Liver (tissue), 3 donors: ENCODE measurements at regions not wholly inside any gene's neighbourhood (a gene's known extent, or its start where the extent isn't known, plus 50 kb on each side); places are given as distances from the start of the nearest gene placed in this dataset.

Experiments
- EGR1 ChIP-seq, 2 donors: IDR thresholded peaks; 2 replicates each; pipeline ENCODE4 v1.6.1; 2016 to 2018; ENCODE audit warnings: antibody characterized with exemption in 2 of 2, low read depth in 2 of 2
- GABPA ChIP-seq, 2 donors: IDR thresholded peaks in 1 of 2; conservative IDR thresholded peaks in 1 of 2; 2 replicates each; pipeline ENCODE4 v1.6.1; 2016; ENCODE audit warnings: antibody characterized with exemption in 2 of 2, mild to moderate bottlenecking in 1 of 2, moderate library complexity in 1 of 2
- HNF4G ChIP-seq: IDR thresholded peaks from 2 replicates; pipeline ENCODE4 v1.6.1; 2016; ENCODE audit warnings: antibody characterized with exemption
- JUND ChIP-seq, 2 donors: IDR thresholded peaks; 2 replicates each; pipeline ENCODE4 v1.6.1; 2016; ENCODE audit warnings: antibody characterized with exemption in 2 of 2
- RAD21 ChIP-seq, 2 donors: IDR thresholded peaks; 2 replicates each; pipeline ENCODE4 v1.6.1; 2016; ENCODE audit warnings: antibody characterized with exemption in 2 of 2, mild to moderate bottlenecking in 2 of 2
- RXRA ChIP-seq, 2 donors: IDR thresholded peaks; 2 replicates each; pipeline ENCODE4 v1.6.1; 2017 to 2018; ENCODE audit warnings: antibody characterized with exemption in 2 of 2, mild to moderate bottlenecking in 1 of 2
- SP1 ChIP-seq: IDR thresholded peaks from 2 replicates; pipeline ENCODE4 v1.6.1; 2018; ENCODE audit warnings: antibody characterized with exemption, mild to moderate bottlenecking
- TF ChIP-seq, protein P1 (sequence below): fragments of 150-350 bp; IDR thresholded peaks from 2 replicates; pipeline ENCODE4 v1.5.1; 2017; ENCODE audit warnings: improper control_type of control experiment, low read depth, low read length; ENCODE audit not compliant: missing input control
- TF ChIP-seq, protein P2 (sequence below): IDR thresholded peaks from 2 replicates; pipeline ENCODE4 v1.6.1; 2016; ENCODE audit warnings: antibody characterized with exemption, mild to moderate bottlenecking
- donor health status: healthy.
- donor health status: healthy.

DNA sequence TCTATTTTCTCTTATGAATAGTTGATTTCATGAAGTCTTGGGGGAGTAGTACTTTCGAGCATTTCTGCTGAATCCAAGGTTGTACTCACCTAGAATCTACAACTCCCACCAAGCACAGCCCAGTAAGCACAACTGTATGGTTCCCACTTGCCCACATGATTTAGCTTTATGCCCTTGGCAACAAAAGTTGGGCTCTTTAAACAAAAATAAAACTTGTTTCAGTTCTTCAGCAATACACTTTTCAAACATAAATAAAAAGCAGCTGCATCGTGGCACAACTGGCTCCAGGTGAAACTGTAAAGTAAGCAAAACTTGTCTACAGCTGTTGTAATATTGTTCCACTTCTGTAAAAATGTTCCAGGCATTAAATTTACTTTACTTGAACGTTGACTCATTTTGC, 99.8 kb upstream of the FSIP2 start:
- TF ChIP-seq, protein P1, sequence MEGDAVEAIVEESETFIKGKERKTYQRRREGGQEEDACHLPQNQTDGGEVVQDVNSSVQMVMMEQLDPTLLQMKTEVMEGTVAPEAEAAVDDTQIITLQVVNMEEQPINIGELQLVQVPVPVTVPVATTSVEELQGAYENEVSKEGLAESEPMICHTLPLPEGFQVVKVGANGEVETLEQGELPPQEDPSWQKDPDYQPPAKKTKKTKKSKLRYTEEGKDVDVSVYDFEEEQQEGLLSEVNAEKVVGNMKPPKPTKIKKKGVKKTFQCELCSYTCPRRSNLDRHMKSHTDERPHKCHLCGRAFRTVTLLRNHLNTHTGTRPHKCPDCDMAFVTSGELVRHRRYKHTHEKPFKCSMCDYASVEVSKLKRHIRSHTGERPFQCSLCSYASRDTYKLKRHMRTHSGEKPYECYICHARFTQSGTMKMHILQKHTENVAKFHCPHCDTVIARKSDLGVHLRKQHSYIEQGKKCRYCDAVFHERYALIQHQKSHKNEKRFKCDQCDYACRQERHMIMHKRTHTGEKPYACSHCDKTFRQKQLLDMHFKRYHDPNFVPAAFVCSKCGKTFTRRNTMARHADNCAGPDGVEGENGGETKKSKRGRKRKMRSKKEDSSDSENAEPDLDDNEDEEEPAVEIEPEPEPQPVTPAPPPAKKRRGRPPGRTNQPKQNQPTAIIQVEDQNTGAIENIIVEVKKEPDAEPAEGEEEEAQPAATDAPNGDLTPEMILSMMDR: no peak
- TF ChIP-seq SP1 (no peak), RAD21 (IDR thresholded peaks at IDR 0.05) (no peak), EGR1 (IDR thresholded peaks at IDR 0.05; ENCODE audit: low read depth in 2 of 2) (no peak), JUND (IDR thresholded peaks at IDR 0.05) (no peak), GABPA (IDR thresholded peaks at IDR 0.05 in 1 of 2, conservative IDR thresholded peaks at IDR 0.05 in 1 of 2) (no peak), HNF4G (no peak), RXRA (IDR thresholded peaks at IDR 0.05) (no peak)
- TF ChIP-seq, protein P2, sequence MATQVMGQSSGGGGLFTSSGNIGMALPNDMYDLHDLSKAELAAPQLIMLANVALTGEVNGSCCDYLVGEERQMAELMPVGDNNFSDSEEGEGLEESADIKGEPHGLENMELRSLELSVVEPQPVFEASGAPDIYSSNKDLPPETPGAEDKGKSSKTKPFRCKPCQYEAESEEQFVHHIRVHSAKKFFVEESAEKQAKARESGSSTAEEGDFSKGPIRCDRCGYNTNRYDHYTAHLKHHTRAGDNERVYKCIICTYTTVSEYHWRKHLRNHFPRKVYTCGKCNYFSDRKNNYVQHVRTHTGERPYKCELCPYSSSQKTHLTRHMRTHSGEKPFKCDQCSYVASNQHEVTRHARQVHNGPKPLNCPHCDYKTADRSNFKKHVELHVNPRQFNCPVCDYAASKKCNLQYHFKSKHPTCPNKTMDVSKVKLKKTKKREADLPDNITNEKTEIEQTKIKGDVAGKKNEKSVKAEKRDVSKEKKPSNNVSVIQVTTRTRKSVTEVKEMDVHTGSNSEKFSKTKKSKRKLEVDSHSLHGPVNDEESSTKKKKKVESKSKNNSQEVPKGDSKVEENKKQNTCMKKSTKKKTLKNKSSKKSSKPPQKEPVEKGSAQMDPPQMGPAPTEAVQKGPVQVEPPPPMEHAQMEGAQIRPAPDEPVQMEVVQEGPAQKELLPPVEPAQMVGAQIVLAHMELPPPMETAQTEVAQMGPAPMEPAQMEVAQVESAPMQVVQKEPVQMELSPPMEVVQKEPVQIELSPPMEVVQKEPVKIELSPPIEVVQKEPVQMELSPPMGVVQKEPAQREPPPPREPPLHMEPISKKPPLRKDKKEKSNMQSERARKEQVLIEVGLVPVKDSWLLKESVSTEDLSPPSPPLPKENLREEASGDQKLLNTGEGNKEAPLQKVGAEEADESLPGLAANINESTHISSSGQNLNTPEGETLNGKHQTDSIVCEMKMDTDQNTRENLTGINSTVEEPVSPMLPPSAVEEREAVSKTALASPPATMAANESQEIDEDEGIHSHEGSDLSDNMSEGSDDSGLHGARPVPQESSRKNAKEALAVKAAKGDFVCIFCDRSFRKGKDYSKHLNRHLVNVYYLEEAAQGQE: no peak
